Psoas muscle (tissue), 7 donors: ENCODE measurements at regions not wholly inside any gene's neighbourhood (a gene's known extent, or its start where the extent isn't known, plus 50 kb on each side); places are given as distances from the start of the nearest gene placed in this dataset.

Source experiments
- ATAC-seq, 4 donors: fragments of 200-7000 bp; cut with Tn5 transposase; one replicate each; pipeline ENCODE4 v1.9.1; 2020; ENCODE audit warnings: moderate library complexity in 3 of 4, mild to moderate bottlenecking in 2 of 4
- DNase-seq, 2 donors: peaks; one replicate each; pipeline ENCODE4 v3.0.0-alpha.2; 2020
- H3K27ac ChIP-seq: fragments of 200-600 bp; one replicate; pipeline ENCODE4 v1.8.0; 2022
- H3K27me3 ChIP-seq, 3 donors: fragments of 200-600 bp in 1 of 3; one replicate each; pipeline versions ENCODE4 v1.6.1 to v1.8.0; 2013 to 2022; ENCODE audit warnings: low read length in 2 of 3, mild to moderate bottlenecking in 2 of 3, moderate library complexity in 1 of 3; ENCODE audit not compliant: insufficient read depth in 3 of 3
- H3K36me3 ChIP-seq, 2 donors: fragments of 200-600 bp in 1 of 2; one replicate each; pipeline versions ENCODE4 v1.6.1 to v1.8.0; 2013 to 2022; ENCODE audit warnings: low read depth in 1 of 2, mild to moderate bottlenecking in 1 of 2, moderate library complexity in 1 of 2; ENCODE audit not compliant: insufficient read depth in 1 of 2
- H3K4me1 ChIP-seq: fragments of 200-600 bp; one replicate; pipeline ENCODE4 v1.8.0; 2022
- H3K4me3 ChIP-seq: fragments of 200-600 bp; one replicate; pipeline ENCODE4 v1.8.0; 2022; ENCODE audit warnings: mild to moderate bottlenecking
- H3K9me3 ChIP-seq: fragments of 200-600 bp; one replicate; pipeline ENCODE4 v1.8.0; 2022
- WGBS, 3 donors: extraction: QIAGEN DNeasy Blood & Tissue Kit; methylation state at CpG; one replicate each; pipeline versions ENCODE4 v1.1.6 to v1.1.7; 2013; 5-methylcytosine and 5-hydroxymethylcytosine counted together
- intact Hi-C, 2 donors: fragments of 100-400 bp; cut with DNase I; formaldehyde crosslinking; loops; one replicate each; pipeline versions ENCODE4 v1.11.0 to v1.14.2; 2022
- TF ChIP-seq, protein P1 (sequence below): fragments of 200-600 bp; IDR thresholded peaks from one replicate; pipeline ENCODE4 v1.8.0; 2022; ENCODE audit warnings: antibody characterized with exemption
- donor health status: healthy with polysubstance abuse.
- donor health status: DM: no; HTN: no; CAD: no; lungs with moderate emphysema.
- donor health status: Bipolar disorder and iron deficiency.
- donor health status: healthy.
- donor health status: DM: yes; HTN: yes; CAD: no.
- donor health status: DM: no; HTN: no; CAD: no.
- donor health status: DM: yes; HTN: yes; CAD: no.

DNA sequence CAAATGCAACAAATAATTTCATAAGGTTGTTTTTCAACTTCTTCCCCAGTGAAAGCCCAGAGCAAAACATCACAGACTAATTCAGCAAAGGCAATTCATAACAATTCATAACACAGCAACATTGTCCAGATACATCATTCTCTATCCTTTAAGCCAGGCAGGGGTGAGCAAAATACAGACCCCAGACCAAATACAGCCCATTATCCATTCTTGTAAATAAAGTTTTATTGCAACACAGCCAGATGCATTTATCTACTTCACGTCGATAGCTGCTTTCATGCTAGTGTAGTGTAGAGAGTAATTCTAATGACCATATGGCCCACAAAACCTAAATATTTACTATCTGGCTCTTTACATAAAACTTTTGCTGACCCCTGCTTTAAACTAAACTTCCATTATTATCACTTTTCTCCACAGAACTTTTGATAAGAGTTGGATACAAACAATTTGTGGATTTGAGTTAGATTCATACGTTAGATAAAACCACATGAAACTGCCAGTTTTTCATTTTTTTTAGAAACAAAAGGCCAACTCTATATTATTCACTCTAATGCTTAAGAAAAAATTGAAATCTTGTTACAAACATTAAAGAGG is 174.4 kb downstream of the DUSP6 start:
- Histone ChIP-seq H3K9me3 (no peaks in the 10 kb centered on the region), H3K27me3 (no peaks in the 10 kb centered on the region), H3K4me1 (no peaks in the 10 kb centered on the region), H3K27ac (no peak overlapping the region), H3K4me3 (no peak overlapping the region), H3K36me3 (no peaks in the 10 kb centered on the region)
- TF ChIP-seq, protein P1, sequence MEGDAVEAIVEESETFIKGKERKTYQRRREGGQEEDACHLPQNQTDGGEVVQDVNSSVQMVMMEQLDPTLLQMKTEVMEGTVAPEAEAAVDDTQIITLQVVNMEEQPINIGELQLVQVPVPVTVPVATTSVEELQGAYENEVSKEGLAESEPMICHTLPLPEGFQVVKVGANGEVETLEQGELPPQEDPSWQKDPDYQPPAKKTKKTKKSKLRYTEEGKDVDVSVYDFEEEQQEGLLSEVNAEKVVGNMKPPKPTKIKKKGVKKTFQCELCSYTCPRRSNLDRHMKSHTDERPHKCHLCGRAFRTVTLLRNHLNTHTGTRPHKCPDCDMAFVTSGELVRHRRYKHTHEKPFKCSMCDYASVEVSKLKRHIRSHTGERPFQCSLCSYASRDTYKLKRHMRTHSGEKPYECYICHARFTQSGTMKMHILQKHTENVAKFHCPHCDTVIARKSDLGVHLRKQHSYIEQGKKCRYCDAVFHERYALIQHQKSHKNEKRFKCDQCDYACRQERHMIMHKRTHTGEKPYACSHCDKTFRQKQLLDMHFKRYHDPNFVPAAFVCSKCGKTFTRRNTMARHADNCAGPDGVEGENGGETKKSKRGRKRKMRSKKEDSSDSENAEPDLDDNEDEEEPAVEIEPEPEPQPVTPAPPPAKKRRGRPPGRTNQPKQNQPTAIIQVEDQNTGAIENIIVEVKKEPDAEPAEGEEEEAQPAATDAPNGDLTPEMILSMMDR, result no peak
- intact Hi-C loops, result no loop called here
- DNase-seq, result no peak
- 87 to 90% (median 89%) methylated on average over 3 of the region's 3 CpGs for WGBS, 3 donors
- no peak for ATAC-seq

DNA sequence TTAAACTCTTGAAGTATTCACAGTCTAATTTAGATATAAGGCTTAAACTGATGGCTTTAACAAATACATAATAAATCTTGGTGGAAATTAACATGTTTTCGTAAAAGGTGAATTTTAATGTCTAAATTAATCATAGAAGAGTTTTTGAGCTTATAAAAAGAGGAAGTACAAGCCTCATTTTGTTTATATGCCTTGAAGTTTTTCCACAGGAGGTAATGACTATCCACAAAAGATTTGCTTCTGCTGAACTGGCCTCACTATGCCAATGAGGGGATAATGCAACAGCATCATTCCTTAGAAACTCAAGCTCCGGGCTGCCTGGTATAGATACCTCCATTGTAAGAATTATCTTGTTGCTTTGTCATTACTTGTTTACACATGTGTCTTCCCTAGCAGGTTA is 175.6 kb downstream of the DUSP6 start:
- intact Hi-C loops, result no loop called here
- no peak for DNase-seq
- WGBS, 3 donors, result 82 to 94% (median 87%) methylated on average over 2 of the region's 2 CpGs
- H3K4me3 ChIP-seq, result no peak overlapping the region
- no peak for ATAC-seq
- H3K27me3 ChIP-seq, result no peaks in the 10 kb centered on the region
- TF ChIP-seq, protein P1, result no peak
- H3K9me3 ChIP-seq, result no peaks in the 10 kb centered on the region
- no peaks in the 10 kb centered on the region for H3K4me1 ChIP-seq
- no peaks in the 10 kb centered on the region for H3K36me3 ChIP-seq
- H3K27ac ChIP-seq, result no peak overlapping the region

DNA sequence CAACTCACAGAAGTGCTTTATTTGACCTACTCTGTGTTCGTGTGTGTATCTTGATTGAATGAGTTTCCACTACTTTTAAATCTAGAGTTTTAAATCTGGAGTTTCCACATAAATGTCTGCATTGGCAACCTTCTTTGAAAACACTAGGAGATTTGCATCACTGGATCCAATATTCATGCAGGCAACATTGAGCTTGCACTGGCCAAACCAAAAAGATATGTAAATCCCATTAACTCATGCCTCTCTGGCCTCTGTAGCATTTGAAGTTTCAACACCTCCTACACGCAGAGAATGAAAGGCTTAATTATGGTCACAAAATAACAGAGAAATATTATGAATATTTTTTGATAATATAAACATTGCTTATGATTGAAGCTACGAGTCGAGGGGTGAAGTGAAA is 178.6 kb downstream of the DUSP6 start:
- ATAC-seq (no peak), DNase-seq (no peak)
- WGBS, 3 donors, result 84 to 94% (median 87%) methylated on average over 4 of the region's 4 CpGs
- intact Hi-C loops, result no loop called here
- H3K27ac ChIP-seq, result no peak overlapping the region
- no peaks in the 10 kb centered on the region for H3K27me3 ChIP-seq
- H3K9me3 ChIP-seq, result no peaks in the 10 kb centered on the region
- H3K4me1 ChIP-seq, result no peaks in the 10 kb centered on the region
- no peaks in the 10 kb centered on the region for H3K36me3 ChIP-seq
- no peak overlapping the region for H3K4me3 ChIP-seq
- TF ChIP-seq, protein P1, result no peak

DNA sequence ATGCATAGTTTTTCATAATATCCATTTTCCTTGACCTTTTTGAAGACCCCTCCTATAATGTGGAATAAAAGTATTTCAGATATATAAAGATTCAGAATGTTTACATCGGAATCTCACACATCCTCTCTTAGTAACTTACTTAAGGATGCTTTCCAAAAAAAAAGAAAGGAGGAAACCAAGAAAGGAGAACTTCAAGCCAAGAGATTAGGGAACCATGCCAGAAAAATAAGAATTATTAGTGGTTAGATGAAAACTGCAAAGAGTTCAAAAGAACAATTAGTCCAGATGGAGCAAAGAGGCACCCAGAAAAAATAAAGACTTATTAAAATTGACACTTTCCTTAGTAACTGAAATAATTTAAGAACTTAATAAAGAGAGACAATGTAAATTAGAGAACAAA is 179.2 kb downstream of the DUSP6 start:
- ATAC-seq (no peak), DNase-seq (no peak)
- H3K36me3 ChIP-seq, result no peaks in the 10 kb centered on the region
- 49 to 61% (median 52%) methylated on average over 1 of the region's 1 CpG for WGBS, 3 donors
- H3K27ac ChIP-seq, result no peak overlapping the region
- intact Hi-C loops, result no loop called here
- no peak overlapping the region for H3K4me3 ChIP-seq
- no peaks in the 10 kb centered on the region for H3K4me1 ChIP-seq
- TF ChIP-seq, protein P1, result no peak
- no peaks in the 10 kb centered on the region for H3K27me3 ChIP-seq
- no peaks in the 10 kb centered on the region for H3K9me3 ChIP-seq

DNA sequence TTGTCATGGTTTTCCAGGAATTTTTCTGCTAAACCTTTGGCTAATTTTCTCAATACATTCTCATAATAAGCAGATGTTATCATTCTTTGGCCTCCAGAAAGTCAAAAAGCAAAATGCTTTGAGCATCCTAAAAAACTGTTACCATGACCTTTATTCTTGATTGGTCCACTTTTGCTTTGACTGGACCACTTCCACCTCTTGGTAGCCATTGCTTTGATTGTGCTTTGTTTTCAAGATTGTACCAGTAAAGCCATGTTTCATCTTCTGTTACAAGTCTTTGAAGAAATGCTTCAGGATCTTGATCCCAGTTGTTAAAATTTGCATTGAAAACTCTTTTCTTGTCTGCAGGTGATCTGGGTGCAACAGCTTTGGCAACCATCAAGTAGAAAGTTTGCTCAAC is 180.1 kb downstream of the DUSP6 start:
- TF ChIP-seq, protein P1, result no peak
- ATAC-seq, result no peak
- intact Hi-C loops, result no loop called here
- Histone ChIP-seq H3K4me1 (no peaks in the 10 kb centered on the region), H3K27ac (no peak overlapping the region), H3K36me3 (no peaks in the 10 kb centered on the region), H3K9me3 (no peaks in the 10 kb centered on the region), H3K4me3 (no peak overlapping the region), H3K27me3 (no peaks in the 10 kb centered on the region)
- no peak for DNase-seq
